H1 (cell line): ENCODE measurements at regions not wholly inside any gene's neighbourhood (a gene's known extent, or its start where the extent isn't known, plus 50 kb on each side); places are given as distances from the start of the nearest gene placed in this dataset.

Source experiments
- CTCF ChIA-PET: fragments of 300-600 bp; sonication (Branson Sonifier 250); formaldehyde crosslinking; loops from one replicate; lab custom pipeline; 2021; ENCODE audit not compliant: partially characterized antibody; lab: Charles Lee
- POLR2A ChIA-PET: fragments of 300-600 bp; sonication (Branson Sonifier 250); formaldehyde crosslinking; loops from one replicate; lab custom pipeline; 2021; ENCODE audit warnings: inconsistent platforms; ENCODE audit not compliant: partially characterized antibody; lab: Charles Lee
- DNase-seq, 2 experiments: peaks; one replicate each; pipeline versions ENCODE4 v3.0.0 to v3.0.0-alpha.2; 2010 to 2022; ENCODE audit warnings: low spot score in 2 of 2, low read depth in 1 of 2, mixed read lengths in 1 of 2
- FAIRE-seq: peaks from 2 replicates; lab custom pipeline; 2011; peaks lifted over from hg19 to GRCh38; lab: Jason Lieb, UNC
- H2AFZ ChIP-seq: 2 replicates; pipeline ENCODE4 v1.8.1; 2012; ENCODE audit warnings: low read length, inconsistent platforms
- H2AK5ac ChIP-seq: 2 replicates; pipeline ENCODE4 v1.6.1; 2013; ENCODE audit warnings: low read depth, low read length
- H2BK120ac ChIP-seq: replicated peaks from 2 replicates; pipeline ENCODE3; 2013; ENCODE audit warnings: low read depth, low read length, inconsistent platforms
- H2BK12ac ChIP-seq: 2 replicates; pipeline ENCODE4 v1.6.1; 2013; ENCODE audit warnings: low read depth, low read length
- H2BK15ac ChIP-seq: 2 replicates; pipeline ENCODE4 v1.6.1; 2013; ENCODE audit warnings: low read length
- H2BK20ac ChIP-seq: 2 replicates; pipeline ENCODE4 v1.6.1; 2013; ENCODE audit warnings: low read length
- H2BK5ac ChIP-seq: 2 replicates; pipeline ENCODE4 v1.6.1; 2013; ENCODE audit warnings: low read depth, low read length
- H3K14ac ChIP-seq: 2 replicates; pipeline ENCODE4 v1.6.1; 2013; ENCODE audit warnings: inconsistent platforms; ENCODE audit not compliant: insufficient read length
- H3K18ac ChIP-seq: 2 replicates; pipeline ENCODE4 v1.6.1; 2013; ENCODE audit warnings: low read length; ENCODE audit errors: extremely low read depth
- H3K23ac ChIP-seq: 2 replicates; pipeline ENCODE4 v1.6.1; 2013; ENCODE audit warnings: inconsistent platforms; ENCODE audit not compliant: insufficient read length
- H3K23me2 ChIP-seq: 2 replicates; pipeline ENCODE4 v1.6.1; 2013; ENCODE audit warnings: low read depth, low read length
- H3K27ac ChIP-seq: 2 replicates; pipeline ENCODE4 v1.6.1; 2011; ENCODE audit warnings: low read depth, low read length, inconsistent platforms
- H3K27me3 ChIP-seq, 4 experiments: replicated peaks in 1 of 4; 1 replicate in 1 of 4; 2 replicates in 3 of 4; pipeline versions ENCODE4 v1.6.1 to v1.8.1; 2011 to 2013; ENCODE audit warnings: low read length in 3 of 4, mild to moderate bottlenecking in 3 of 4, inconsistent platforms in 2 of 4, mixed read lengths in 2 of 4, moderate library complexity in 1 of 4; ENCODE audit not compliant: control insufficient read depth in 3 of 4, insufficient read depth in 3 of 4; ENCODE audit errors: extremely low read depth in 1 of 4
- H3K36me3 ChIP-seq, 4 experiments: 2 replicates each; pipeline versions ENCODE4 v1.6.1 to v1.8.1; 2011 to 2013; ENCODE audit warnings: mild to moderate bottlenecking in 4 of 4, low read length in 3 of 4, moderate library complexity in 2 of 4, control low read depth in 1 of 4, inconsistent platforms in 1 of 4; ENCODE audit not compliant: insufficient read depth in 4 of 4, control insufficient read depth in 2 of 4
- H3K4ac ChIP-seq: replicated peaks from 2 replicates; pipeline ENCODE3; 2013; ENCODE audit warnings: low read length, low read depth, mixed read lengths, inconsistent platforms; ENCODE audit not compliant: insufficient read length
- H3K4me1 ChIP-seq, 4 experiments: replicated peaks in 1 of 4; 1 replicate in 1 of 4; 2 replicates in 3 of 4; pipeline versions ENCODE4 v1.6.1 to v1.8.1; 2011 to 2013; ENCODE audit warnings: low read length in 3 of 4, inconsistent platforms in 2 of 4, mixed read lengths in 1 of 4; ENCODE audit not compliant: insufficient read depth in 4 of 4, control insufficient read depth in 3 of 4
- H3K4me2 ChIP-seq, 2 experiments: 2 replicates each; pipeline versions ENCODE4 v1.6.1 to v1.8.1; 2011 to 2013; ENCODE audit warnings: low read depth in 2 of 2, low read length in 2 of 2, control low read depth in 1 of 2, inconsistent platforms in 1 of 2, mild to moderate bottlenecking in 1 of 2; ENCODE audit not compliant: insufficient read depth in 1 of 2
- H3K4me3 ChIP-seq, 4 experiments: fragments of 200-600, 300-600 bp in 1 of 4; sonication (generic), shearing (Covaris generic), sonication (Bioruptor Twin) in 1 of 4; 2 replicates each; pipeline versions ENCODE4 v1.5.1 to v1.8.1; 2011 to 2016; ENCODE audit warnings: low read length in 4 of 4, low read depth in 3 of 4, control low read depth in 2 of 4, inconsistent platforms in 2 of 4, mild to moderate bottlenecking in 2 of 4, mixed read lengths in 1 of 4, moderate library complexity in 1 of 4; ENCODE audit not compliant: insufficient read depth in 2 of 4; ENCODE audit errors: extremely low read depth in 1 of 4
- H3K56ac ChIP-seq: replicated peaks from 2 replicates; pipeline ENCODE3; 2013; ENCODE audit warnings: low read depth, mild to moderate bottlenecking, mixed read lengths, low read length, inconsistent platforms; ENCODE audit not compliant: insufficient read length
- H3K79me1 ChIP-seq: 2 replicates; pipeline ENCODE4 v1.6.1; 2013; ENCODE audit warnings: low read depth, low read length, control low read depth
- H3K79me2 ChIP-seq, 2 experiments: 2 replicates each; pipeline versions ENCODE4 v1.6.1 to v1.8.1; 2012 to 2013; ENCODE audit warnings: low read length in 2 of 2, mild to moderate bottlenecking in 2 of 2, inconsistent platforms in 1 of 2; ENCODE audit not compliant: insufficient read depth in 2 of 2, control insufficient read depth in 1 of 2
- H3K9ac ChIP-seq, 4 experiments: replicated peaks in 1 of 4; 1 replicate in 1 of 4; 2 replicates in 3 of 4; pipeline versions ENCODE4 v1.6.1 to v1.8.1; 2011 to 2013; ENCODE audit warnings: low read depth in 3 of 4, low read length in 3 of 4, control low read depth in 2 of 4, mild to moderate bottlenecking in 2 of 4, moderate library complexity in 2 of 4, inconsistent platforms in 1 of 4; ENCODE audit errors: extremely low read depth in 1 of 4
- H3K9me3 ChIP-seq, 2 experiments: 2 replicates each; pipeline versions ENCODE4 v1.6.1 to v1.8.1; 2012 to 2013; ENCODE audit warnings: mild to moderate bottlenecking in 2 of 2, moderate library complexity in 2 of 2, control low read depth in 1 of 2, inconsistent platforms in 1 of 2, low read depth in 1 of 2, low read length in 1 of 2, mixed read lengths in 1 of 2; ENCODE audit not compliant: insufficient read depth in 2 of 2
- H4K20me1 ChIP-seq, 2 experiments: replicated peaks in 1 of 2; 2 replicates each; pipeline versions ENCODE3 to v1.8.1; 2011 to 2013; ENCODE audit warnings: inconsistent platforms in 2 of 2, low read length in 2 of 2, mild to moderate bottlenecking in 1 of 2; ENCODE audit not compliant: insufficient read depth in 2 of 2, control insufficient read depth in 1 of 2
- H4K5ac ChIP-seq: 2 replicates; pipeline ENCODE4 v1.6.1; 2013; ENCODE audit warnings: low read length, low read depth, mixed read lengths, inconsistent platforms; ENCODE audit not compliant: insufficient read length
- H4K8ac ChIP-seq: 2 replicates; pipeline ENCODE4 v1.8.0; 2013; ENCODE audit warnings: mild to moderate bottlenecking, moderate library complexity, low read length, inconsistent platforms; ENCODE audit not compliant: insufficient read depth; ENCODE audit errors: extremely low read depth
- H4K91ac ChIP-seq: replicated peaks from 2 replicates; pipeline ENCODE3; 2013; ENCODE audit warnings: low read length, mixed read lengths, inconsistent platforms; ENCODE audit not compliant: insufficient read length
- CEBPB ChIP-seq: IDR thresholded peaks from 2 replicates; pipeline ENCODE4 v1.6.1; 2012; ENCODE audit warnings: low read depth, low read length
- TF ChIP-seq, protein P1 (sequence below): fragments of 300-600 bp; sonication (generic); IDR thresholded peaks from 2 replicates; pipeline ENCODE4 v1.7.1; 2012; ENCODE audit warnings: low read length, moderate library complexity, mild to moderate bottlenecking, inconsistent platforms; ENCODE audit not compliant: insufficient replicate concordance

DNA sequence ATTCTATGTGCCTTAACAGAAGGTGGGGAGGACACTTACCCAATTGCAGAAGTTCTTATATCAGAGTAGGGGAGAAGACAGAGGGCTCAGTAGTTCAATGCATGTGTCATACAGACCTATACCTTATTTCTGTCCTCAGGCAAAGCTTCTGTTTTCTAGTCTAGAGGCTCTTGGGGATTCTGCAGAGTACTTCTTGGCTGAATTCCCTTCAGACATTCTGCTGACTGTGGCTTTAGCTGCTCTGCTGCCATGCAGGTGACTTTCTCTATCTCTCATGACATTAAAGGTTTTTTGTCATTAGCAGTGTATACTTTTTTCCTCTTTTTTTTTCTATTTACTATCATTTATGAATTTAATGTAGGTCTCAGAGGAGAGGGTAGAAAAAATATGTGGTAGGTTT, 172.8 kb upstream of the PLSCR5 start:
- no peaks in the 10 kb centered on the region for H4K20me1 ChIP-seq
- H3K4me1 ChIP-seq = peaks cover 0 to 4% (median 1%) of the 10 kb centered on the region in 4 experiments; a peak in 2 of 7 replicates
- no peaks in the 10 kb centered on the region for H3K9me3 ChIP-seq
- ChIA-PET CTCF (interaction anchor here (1.0 kb wide), 1 partner anchor 28 kb away, joined by 3 read pairs; no protein-coding TSS in a partner anchor), POLR2A (interaction anchor here (0.7 kb wide), 1 partner anchor 31 kb away, joined by 3 read pairs; no protein-coding TSS in a partner anchor)
- no peak overlapping the region for H3K9ac ChIP-seq
- no peak overlapping the region for H3K4me3 ChIP-seq
- H2BK5ac ChIP-seq = no peak overlapping the region
- no peak overlapping the region for H3K23ac ChIP-seq
- H3K14ac ChIP-seq = no peak overlapping the region
- H3K79me2 ChIP-seq = no peaks in the 10 kb centered on the region
- no peak overlapping the region for H2BK12ac ChIP-seq
- no peak overlapping the region for H3K27ac ChIP-seq
- H3K27me3 ChIP-seq = no peaks in the 10 kb centered on the region
- no peak overlapping the region for H2BK120ac ChIP-seq
- no peak overlapping the region for H4K8ac ChIP-seq
- no peak overlapping the region for H3K4me2 ChIP-seq
- no peak overlapping the region for H2BK15ac ChIP-seq
- H2BK20ac ChIP-seq = no peak overlapping the region
- peak; percentile 13 for FAIRE-seq
- H3K18ac ChIP-seq = no peak overlapping the region
- H4K91ac ChIP-seq = no peak overlapping the region
- no peak for DNase-seq
- no peak overlapping the region for H3K4ac ChIP-seq
- no peak overlapping the region for H2AFZ ChIP-seq
- H3K23me2 ChIP-seq = peaks cover 2% of the 10 kb centered on the region
- no peaks in the 10 kb centered on the region for H3K79me1 ChIP-seq
- H2AK5ac ChIP-seq = no peak overlapping the region
- H3K56ac ChIP-seq = no peak overlapping the region
- no peaks in the 10 kb centered on the region for H3K36me3 ChIP-seq
- H4K5ac ChIP-seq = no peak overlapping the region
- TF ChIP-seq, protein P1, sequence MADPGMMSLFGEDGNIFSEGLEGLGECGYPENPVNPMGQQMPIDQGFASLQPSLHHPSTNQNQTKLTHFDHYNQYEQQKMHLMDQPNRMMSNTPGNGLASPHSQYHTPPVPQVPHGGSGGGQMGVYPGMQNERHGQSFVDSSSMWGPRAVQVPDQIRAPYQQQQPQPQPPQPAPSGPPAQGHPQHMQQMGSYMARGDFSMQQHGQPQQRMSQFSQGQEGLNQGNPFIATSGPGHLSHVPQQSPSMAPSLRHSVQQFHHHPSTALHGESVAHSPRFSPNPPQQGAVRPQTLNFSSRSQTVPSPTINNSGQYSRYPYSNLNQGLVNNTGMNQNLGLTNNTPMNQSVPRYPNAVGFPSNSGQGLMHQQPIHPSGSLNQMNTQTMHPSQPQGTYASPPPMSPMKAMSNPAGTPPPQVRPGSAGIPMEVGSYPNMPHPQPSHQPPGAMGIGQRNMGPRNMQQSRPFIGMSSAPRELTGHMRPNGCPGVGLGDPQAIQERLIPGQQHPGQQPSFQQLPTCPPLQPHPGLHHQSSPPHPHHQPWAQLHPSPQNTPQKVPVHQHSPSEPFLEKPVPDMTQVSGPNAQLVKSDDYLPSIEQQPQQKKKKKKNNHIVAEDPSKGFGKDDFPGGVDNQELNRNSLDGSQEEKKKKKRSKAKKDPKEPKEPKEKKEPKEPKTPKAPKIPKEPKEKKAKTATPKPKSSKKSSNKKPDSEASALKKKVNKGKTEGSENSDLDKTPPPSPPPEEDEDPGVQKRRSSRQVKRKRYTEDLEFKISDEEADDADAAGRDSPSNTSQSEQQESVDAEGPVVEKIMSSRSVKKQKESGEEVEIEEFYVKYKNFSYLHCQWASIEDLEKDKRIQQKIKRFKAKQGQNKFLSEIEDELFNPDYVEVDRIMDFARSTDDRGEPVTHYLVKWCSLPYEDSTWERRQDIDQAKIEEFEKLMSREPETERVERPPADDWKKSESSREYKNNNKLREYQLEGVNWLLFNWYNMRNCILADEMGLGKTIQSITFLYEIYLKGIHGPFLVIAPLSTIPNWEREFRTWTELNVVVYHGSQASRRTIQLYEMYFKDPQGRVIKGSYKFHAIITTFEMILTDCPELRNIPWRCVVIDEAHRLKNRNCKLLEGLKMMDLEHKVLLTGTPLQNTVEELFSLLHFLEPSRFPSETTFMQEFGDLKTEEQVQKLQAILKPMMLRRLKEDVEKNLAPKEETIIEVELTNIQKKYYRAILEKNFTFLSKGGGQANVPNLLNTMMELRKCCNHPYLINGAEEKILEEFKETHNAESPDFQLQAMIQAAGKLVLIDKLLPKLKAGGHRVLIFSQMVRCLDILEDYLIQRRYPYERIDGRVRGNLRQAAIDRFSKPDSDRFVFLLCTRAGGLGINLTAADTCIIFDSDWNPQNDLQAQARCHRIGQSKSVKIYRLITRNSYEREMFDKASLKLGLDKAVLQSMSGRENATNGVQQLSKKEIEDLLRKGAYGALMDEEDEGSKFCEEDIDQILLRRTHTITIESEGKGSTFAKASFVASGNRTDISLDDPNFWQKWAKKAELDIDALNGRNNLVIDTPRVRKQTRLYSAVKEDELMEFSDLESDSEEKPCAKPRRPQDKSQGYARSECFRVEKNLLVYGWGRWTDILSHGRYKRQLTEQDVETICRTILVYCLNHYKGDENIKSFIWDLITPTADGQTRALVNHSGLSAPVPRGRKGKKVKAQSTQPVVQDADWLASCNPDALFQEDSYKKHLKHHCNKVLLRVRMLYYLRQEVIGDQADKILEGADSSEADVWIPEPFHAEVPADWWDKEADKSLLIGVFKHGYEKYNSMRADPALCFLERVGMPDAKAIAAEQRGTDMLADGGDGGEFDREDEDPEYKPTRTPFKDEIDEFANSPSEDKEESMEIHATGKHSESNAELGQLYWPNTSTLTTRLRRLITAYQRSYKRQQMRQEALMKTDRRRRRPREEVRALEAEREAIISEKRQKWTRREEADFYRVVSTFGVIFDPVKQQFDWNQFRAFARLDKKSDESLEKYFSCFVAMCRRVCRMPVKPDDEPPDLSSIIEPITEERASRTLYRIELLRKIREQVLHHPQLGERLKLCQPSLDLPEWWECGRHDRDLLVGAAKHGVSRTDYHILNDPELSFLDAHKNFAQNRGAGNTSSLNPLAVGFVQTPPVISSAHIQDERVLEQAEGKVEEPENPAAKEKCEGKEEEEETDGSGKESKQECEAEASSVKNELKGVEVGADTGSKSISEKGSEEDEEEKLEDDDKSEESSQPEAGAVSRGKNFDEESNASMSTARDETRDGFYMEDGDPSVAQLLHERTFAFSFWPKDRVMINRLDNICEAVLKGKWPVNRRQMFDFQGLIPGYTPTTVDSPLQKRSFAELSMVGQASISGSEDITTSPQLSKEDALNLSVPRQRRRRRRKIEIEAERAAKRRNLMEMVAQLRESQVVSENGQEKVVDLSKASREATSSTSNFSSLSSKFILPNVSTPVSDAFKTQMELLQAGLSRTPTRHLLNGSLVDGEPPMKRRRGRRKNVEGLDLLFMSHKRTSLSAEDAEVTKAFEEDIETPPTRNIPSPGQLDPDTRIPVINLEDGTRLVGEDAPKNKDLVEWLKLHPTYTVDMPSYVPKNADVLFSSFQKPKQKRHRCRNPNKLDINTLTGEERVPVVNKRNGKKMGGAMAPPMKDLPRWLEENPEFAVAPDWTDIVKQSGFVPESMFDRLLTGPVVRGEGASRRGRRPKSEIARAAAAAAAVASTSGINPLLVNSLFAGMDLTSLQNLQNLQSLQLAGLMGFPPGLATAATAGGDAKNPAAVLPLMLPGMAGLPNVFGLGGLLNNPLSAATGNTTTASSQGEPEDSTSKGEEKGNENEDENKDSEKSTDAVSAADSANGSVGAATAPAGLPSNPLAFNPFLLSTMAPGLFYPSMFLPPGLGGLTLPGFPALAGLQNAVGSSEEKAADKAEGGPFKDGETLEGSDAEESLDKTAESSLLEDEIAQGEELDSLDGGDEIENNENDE = no peak
- no peak for TF ChIP-seq CEBPB
